ENCODE measurements at regions not wholly inside any gene's neighbourhood (a gene's known extent, or its start where the extent isn't known, plus 50 kb on each side); places are given as distances from the start of the nearest gene placed in this dataset.
"Not testable (repeated sequence)": the region's sequence is repeated elsewhere in the genome, so short reads cannot be mapped to it uniquely, and the experiment has no call there.

DNA sequence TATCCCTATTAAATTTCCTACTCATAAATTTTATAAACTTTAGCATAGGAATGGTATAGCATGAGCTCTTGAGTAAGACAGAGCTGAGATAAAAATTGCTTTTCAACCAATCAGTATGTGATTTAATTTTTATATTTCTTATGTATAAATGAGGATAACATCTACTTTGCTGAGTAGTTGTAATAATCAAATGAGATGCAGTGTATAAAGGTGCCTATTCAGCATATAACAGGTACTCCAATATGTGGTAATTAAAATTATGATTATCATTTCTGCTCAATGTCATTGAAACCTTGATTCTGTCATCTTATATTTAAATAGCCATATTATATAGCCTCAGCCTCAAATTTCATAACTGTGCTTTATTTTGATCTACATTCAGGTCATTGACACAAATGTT is 700.4 kb upstream of the SLC8A1 start:
- no peak for DNase-seq (ENCODE audit: low read depth in 2 of 2)

DNA sequence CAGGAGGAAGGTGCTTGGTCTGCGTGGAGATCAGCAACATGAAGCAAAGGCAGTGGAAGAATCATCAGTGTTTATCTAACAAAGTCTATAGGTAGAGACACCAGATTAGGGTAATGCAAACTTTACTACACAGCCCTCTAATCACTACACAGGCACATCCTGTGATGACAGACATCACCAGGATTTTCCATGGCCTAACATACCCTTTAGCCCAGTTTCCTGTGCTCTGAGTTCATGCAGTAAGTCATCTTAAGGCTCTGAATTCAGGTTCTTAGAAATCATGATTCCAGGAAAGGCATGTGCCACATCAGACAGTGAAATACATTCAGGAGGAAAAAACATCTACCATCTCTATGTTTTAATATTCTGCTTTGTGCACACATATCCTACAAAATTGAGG is 708.5 kb upstream of the SLC8A1 start:
- DNase-seq (ENCODE audit: low read depth in 2 of 2): no peak

DNA sequence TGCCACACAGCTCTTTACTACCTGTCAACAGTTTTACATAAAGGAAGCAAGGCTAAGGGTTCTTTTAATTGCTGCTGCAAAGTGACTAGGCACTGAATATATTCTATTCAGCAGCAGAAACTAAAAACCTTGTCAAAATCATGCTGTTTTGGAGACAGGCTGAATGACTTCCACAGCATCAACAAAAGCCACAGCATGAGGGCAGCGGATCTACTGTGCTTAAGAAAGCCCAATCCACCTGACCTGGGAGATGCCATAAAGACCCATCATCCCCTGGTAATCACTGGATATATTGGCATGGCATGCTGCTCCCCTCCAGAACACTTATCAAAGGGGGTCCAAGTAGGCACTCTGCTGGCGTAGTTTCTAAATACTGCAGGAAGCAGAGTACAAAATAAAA is 715.1 kb upstream of the SLC8A1 start:
- no peak for DNase-seq (ENCODE audit: low read depth in 2 of 2)

DNA sequence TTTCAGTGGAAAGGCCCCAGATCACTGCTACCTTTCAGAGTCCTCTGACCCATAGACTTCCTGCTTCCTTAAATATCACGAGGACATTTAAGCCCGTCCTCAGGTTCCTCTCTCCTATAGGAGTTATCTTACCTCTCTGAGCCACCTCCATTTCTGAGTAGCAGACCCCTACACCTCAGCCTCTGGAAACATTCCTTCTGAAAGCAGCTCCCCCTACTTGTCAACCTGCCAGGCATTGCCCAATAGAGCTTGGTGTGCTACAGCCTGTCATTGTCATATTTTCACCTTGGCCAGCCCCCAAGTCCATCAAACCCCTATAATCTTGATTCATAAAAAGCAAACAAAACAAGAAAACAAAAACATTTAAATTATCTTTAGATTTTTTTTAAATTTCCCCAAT is 717.9 kb upstream of the SLC8A1 start:
- no peak for DNase-seq (ENCODE audit: low read depth in 2 of 2)

DNA sequence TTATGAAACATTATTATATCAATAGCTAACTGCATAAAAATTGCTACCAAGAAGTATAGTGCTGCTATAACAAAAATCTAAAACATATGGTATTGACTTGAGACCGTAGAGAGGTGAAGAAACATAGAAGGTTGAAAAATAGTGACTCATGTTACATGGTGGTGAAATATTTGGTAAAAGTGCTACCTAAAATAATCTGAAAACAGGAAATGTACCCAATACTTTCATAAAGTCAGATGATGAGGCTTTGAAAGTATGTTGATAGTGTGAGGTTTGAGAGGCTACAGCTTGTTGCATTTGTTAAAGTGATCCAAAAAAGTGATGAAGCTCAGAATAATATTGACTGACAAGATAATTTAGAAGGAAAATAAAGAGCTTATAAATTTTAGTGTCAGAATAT is 718.7 kb upstream of the SLC8A1 start:
- no peak for DNase-seq (ENCODE audit: low read depth in 2 of 2)

DNA sequence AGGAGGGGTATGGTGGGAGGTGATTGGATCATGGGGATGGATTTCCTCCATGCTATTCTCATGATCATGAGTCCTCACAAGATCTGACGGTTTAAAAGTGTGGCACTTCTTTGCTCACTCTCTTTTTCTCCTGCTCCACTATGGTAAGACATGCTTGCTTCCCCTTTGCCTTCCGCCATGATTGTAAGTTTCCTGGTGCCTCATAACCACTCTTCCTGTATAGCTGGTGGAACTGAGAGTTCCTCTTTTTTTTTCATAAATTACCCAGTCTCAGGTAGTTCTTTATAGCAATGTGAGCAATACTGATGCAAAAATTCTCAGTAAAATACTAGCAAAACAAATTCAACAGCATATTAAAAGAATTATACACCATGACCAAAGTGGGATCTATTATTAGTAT is 728.5 kb upstream of the SLC8A1 start:
- no peak for DNase-seq (ENCODE audit: low read depth in 2 of 2)

DNA sequence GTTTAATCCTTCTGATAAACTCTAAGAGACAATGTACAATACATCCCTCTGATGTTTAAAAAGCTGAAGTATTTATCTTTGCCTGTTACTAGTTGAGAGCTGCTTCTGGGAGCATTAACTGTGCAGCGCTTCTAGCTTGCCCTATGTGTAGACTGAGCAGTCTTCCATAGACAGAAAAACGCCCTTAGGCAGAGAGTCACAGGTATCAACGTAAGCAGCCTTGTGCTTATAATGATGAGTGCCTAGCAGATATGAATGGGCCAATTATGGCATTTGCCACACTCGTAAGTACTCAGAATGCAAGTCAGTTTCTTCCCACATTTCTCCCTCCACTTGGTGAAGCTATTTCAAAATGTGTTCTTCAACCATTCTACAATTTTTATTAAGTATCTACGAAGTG is 731.1 kb upstream of the SLC8A1 start:
- no peak for DNase-seq (ENCODE audit: low read depth in 2 of 2)

DNA sequence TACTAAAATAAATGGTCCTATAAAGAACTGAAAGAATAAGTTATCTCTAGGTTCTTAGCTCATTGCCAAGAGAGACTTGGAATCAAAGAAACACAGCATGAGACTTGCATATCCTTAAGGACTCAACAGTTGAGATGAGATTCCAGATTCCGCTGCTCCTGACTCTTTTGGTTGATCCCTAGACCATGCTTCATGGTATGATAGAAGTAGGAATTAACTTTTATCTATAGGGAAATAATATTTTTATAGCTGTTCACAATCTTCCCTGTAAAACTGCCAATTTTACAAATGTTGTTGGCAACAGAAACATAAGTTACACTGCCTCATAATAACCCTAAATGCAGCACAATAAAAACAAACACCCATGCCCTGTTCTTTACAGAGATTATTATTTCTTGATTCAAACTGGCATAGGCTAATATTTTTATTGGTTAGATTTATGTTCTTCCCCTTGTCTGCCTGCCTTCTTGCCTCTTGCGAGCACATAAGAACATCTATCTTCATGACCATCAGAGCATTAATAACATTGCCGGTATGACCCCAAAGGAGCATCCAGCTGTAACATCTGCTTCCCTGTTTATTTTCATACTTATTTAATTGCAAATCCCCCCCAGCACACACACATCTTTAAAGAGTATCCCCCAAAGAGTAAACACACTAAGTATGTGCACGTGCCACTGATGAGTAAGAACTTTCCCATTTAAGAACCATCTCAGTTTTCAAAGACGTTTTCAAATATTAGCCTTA is 735.7 kb upstream of the SLC8A1 start:
- DNase-seq (ENCODE audit: low read depth in 2 of 2): no peak

DNA sequence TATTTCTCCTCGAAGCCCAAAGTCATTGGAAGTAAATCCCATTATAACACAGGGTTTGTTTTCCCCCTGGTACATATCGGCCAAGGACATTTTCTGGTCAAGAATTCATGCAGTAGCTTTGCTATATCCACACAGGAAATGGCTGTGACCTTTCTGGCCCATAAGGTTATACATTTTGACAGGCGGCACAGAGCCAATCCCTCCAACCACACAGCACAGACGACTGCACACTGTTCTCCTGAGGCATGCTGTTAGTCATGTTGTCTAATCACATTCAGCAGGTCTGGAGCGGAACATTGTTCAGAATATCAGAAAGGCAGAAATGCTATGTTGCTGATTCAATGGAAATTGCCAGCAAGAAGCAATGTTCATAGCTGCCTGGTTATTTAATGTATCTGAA is 742.3 kb upstream of the SLC8A1 start:
- no peak for DNase-seq (ENCODE audit: low read depth in 2 of 2)

DNA sequence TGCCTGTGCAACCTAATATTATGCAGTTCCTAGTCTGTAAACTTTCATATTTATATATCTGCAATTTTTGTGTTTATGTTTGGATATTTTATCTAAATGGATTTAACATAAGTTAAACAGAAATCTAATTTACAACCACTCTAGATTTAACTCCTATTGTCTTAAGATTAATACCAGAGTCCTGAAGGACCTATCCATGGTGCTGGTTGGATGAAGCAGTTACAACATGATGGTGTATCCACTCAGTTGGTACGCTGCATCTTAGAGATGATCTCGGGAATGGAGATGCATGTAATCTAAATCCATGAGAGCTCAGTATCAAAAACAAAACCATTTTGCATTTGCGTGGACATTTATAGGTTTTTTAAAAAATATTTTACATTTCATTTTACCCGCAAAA is 745.9 kb upstream of the SLC8A1 start:
- DNase-seq (ENCODE audit: low read depth in 2 of 2): no peak

DNA sequence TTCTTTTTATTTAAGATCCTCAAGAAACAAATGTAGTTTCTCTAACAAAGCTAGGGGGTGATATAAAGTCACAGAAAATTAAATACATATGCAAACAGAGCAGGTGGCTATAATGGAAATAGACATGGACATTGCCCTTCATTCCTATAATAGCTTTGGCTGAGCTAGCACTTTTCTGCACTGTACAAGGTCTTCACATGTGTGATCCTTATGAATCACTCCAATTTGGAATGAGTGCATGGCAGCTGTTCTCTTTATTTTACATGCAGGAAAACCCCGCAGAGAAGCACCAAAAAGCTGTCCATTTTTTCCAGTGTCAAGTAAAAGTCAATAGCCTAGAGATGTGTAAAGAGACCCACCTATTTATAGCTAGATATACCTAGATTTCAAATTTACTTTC is 747.4 kb upstream of the SLC8A1 start:
- DNase-seq (ENCODE audit: low read depth in 2 of 2): no peak

DNA sequence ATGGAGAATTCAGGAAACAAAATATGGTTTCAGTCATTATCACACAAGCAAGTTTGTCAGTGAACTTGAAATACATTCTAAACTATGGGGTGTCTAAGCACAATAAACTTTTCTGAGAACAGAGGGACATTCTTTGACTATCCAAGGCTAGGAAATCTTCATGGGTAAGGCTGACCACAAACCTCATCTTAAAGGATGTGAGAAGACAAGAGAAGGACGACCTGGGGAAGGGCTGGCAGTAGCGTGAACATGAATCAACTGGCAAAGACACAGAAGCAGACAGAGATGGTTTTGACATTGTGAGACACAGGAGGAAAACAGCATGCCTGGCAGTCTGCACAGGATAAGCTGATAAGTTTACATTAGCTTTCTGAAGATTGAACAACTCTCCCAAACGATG is 752.4 kb upstream of the SLC8A1 start:
- DNase-seq (ENCODE audit: low read depth in 2 of 2): no peak

DNA sequence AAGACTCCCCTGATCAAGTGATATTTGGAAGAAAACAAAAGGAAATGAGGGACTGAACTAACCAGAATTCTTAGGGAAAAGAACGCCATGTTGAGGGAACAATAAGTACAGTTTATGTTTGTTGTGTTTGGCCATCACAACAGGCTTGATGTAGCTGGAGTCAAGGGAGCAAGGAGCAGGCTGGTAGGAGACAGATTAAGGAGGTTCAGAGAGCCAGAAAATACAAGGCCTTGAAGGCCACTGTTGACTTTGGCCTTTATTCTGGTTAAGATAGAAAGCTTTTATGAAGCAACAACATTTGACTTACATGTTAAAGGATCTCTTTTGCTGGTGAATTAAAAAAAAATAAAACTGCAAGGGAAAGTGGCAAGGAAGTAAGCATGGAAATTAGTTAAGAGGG is 754.1 kb upstream of the SLC8A1 start:
- no peak for DNase-seq (ENCODE audit: low read depth in 2 of 2)

DNA sequence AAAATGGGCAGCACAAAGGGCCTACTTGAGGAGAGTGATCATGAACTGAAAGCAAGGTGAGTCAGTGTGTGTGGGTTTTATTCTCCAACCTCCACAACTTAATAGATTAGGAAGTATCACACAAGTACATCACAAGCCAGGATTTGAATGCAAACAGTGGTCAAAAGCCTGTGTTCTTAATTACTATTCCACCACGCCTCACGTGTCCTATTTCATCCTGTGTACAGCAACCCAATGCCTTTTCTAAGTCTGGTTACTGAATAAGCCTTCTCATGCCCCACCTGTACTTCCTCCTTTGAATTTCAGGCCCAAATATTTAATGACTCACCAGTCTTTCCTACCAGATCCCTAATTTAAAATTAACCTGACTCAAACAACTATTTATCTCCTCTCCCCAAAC is 755.7 kb upstream of the SLC8A1 start:
- no peak for DNase-seq (ENCODE audit: low read depth in 2 of 2)

DNA sequence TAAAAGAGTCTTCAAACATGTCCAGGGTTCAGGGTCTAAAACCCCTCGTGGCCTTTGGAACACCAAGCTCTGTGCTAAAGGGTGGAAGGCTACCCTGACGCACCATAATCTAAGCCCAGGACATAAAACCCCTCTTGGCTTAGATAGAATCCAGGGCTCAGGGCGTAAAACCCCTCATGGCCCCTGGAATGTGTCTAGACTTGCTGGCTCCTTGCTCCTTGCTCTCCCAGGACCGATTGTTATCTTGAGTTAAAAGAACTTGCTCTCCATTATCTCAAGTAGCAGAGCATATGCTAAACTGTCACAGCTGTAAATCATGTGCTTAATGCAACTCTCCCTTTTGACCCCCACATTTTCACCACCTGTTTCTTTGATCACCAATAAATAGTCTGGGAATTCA is 758.1 kb upstream of the SLC8A1 start:
- not testable (repeated sequence) for DNase-seq (ENCODE audit: low read depth in 2 of 2)

DNA sequence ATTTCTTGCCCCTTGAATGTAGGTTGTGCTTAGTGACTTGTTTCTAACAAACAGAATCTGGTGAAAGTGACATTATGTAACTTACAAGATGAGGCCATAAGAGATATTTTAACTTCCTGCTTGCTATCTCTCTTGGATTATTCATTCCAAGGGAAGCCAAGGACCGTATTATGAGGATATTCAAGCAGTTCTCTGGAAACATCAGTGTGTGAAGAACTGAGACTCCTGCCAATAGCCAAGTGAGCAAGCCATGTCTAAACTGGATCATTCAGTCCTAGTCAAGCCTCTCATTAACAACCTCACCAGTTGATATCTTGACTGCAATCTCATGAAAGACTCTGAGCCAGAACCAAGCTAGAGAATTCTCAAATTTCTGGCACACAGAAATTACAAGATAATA is 765.1 kb upstream of the SLC8A1 start:
- no peak for DNase-seq (ENCODE audit: low read depth in 2 of 2)

DNA sequence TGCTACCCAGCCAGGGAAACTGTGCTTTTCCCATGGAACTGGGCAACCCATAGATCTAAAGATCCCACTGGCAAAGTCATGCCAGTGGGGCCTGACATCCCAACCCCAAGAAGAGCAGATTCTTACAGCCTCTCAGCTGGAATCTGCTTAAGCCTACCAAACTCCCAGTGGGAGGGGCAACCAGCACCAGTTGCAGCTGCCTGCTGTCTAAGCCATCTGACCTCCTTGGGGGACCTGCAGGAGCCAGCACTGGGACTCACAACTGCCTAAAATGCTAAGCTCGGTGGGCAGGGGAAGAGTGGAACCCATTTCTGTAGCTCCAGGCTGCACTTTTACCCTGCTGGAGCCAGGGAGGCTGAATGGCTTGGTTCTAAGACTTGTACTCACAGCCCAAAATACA is 770.7 kb upstream of the SLC8A1 start:
- no peak for DNase-seq (ENCODE audit: low read depth in 2 of 2)

DNA sequence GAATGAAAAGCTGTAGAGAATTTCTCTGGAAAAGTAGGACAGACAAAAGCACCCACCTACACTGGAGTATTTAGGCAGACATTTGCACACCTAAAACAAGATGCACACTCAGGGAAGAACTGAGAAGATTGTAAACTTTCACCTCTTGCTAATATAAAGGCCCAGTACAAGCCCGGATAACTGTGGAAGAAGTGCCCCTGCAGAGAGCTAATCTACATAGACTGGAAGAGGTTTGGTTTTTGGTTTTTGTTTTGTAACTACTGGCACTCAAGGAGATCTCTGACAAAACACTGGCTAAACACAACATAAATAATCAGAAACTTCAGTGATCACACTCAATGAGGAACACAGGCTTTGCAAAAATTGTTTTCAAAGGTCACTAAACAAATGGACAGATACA is 782.2 kb upstream of the SLC8A1 start:
- DNase-seq (ENCODE audit: low read depth in 2 of 2): no peak

DNA sequence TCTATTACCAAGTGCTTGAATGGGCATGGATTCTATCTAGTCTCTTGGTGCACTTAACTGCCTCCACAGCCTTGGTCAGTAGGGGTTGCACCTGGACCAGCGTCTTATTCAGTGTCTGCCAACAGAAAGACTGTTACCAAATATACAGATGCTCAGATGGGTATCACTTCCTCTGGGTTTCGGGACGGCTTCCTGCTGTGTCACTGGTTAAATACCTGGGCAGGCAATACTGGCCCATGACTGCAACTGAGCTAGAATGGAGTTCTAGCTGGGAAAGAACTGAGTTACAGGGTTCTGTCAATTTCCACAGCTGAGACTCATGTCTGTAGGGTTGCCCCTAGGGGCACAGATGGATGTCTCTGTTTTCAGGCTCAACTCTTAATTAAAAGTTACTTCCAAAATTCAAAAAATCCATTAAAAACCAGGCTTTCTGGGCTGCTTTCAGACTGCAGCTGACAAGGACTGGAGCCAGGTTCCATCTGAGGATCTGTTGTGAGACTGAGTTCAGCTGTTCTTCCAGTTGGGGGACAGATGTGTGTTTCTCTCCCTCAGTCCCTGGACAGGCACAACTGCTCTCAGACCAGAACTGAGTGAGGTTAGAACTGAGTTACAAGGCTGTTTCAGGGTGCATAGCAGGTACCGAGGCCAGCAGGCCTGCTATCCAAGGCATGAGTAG is 789.6 kb upstream of the SLC8A1 start:
- DNase-seq (ENCODE audit: low read depth in 2 of 2): no peak

DNA sequence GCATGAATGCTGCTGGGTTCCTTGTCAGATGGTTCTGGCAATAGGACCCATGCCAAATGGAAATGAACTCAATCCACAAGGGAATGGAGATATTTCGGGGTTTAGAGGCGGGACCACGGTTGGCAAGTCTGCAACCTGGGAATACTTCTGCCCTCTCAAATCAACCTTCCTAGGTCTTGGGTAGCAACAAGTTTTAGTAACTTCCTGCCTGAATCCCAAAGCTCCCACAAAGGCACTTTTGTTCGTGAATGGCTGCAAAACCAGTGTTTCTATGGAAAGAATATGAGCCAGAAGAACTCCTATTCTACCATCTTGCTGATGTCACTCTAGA is 790.1 kb upstream of the SLC8A1 start:
- DNase-seq (ENCODE audit: low read depth in 2 of 2): no peak

DNA sequence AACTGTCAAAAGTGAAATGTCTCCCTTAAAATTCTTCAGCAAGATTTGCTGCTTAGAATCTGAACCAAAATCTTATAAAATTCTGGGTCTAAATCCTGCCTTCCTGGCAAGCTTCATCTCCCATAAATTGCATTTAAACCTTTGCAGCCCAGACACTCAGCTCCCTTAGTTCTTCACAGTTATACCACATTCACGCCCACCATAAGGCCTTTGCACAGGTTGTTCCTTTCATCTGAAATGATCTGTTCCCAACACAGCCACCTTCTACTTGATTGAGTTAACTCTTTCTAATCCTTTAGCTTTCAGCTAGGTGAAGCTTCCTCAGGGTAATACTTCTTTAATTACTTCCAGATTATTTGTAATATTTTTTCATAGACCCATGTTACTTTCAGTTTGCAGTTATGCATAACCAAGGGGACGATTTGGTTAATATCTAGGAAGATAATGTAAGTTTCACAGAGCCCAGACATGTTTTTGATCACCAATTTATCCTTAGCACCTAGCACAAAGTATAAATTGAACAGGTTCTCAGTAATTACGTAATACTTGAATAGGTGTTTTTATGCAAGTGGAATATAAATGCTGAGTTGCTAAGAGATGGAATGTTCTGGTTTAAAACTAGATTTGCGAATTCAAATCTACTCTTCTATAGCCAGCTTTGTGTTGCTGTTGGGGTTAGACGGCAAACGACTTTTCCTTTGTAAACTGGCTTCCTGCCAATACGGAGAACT is 779.7 kb upstream of the PKDCC start:
- DNase-seq (ENCODE audit: low read depth in 2 of 2): no peak

DNA sequence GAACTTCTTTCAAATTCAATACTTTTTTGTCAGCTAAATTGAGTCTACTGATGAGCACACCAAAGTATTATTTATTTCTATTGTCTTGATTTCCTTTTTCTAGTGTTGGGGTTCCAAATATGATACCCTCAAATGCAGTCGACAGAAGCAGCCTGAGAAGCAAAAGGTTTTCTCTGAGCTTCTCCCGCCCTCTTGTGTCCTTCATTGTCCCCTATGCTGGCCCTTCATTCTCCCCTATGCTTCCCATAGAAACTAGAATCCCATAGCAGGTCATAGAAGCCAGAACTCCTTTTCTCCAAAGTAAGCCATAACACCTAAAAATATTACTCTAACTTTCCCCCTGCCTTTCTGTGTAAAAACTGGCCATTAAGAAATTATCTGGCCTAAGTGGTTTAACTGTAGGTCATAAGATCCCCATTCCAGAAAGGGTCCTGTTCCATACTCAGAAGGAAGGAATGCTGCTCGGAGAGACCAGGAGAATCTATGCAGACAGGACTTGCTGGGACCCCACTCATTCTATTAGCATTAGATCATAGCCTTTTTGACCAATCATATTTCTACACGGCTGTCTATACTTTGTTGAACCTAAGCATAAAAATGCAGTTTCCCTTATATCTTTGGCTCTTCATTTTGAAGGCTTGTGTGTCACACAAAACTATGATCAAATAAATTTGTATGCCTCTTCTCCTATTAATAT is 764.6 kb upstream of the PKDCC start:
- no peak for DNase-seq (ENCODE audit: low read depth in 2 of 2)

DNA sequence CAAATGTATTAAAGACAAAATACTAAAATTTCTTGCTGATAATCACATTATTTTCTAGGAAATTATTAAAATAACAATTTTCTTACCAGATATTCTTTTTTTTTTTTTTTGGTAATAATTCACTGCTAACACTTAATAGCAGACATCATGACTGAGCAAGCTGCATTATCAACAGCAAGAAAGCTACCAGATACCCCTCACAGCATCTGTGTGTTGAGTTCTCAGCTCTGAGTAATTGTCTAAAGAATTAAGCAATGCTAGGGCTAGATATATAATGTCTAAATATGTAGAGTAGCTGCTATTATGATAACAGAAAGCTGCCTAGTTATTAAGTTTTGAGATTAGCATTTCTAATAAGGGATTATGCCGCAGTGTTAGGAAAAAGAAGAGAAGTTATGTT is 754.3 kb upstream of the PKDCC start:
- no peak for DNase-seq (ENCODE audit: low read depth in 2 of 2)
